Lower lobe of right lung (tissue), 2 donors: ENCODE measurements at regions not wholly inside any gene's neighbourhood (a gene's known extent, or its start where the extent isn't known, plus 50 kb on each side); places are given as distances from the start of the nearest gene placed in this dataset.

ENCODE experiments used
- ATAC-seq, 2 donors: fragments of 200-7000 bp; cut with Tn5 transposase; one replicate each; pipeline ENCODE4 v1.9.1; 2020 to 2022; ENCODE audit warnings: mild to moderate bottlenecking in 2 of 2, moderate library complexity in 2 of 2
- DNase-seq: peaks from one replicate; pipeline ENCODE4 v3.0.0-alpha.2; 2020
- H3K27ac ChIP-seq: fragments of 200-600 bp; one replicate; pipeline ENCODE4 v1.8.0; 2022
- H3K27me3 ChIP-seq: fragments of 200-600 bp; one replicate; pipeline ENCODE4 v1.8.0; 2022; ENCODE audit warnings: low read depth
- H3K36me3 ChIP-seq: fragments of 200-600 bp; one replicate; pipeline ENCODE4 v1.8.0; 2022; ENCODE audit warnings: mild to moderate bottlenecking
- H3K4me1 ChIP-seq: fragments of 200-600 bp; one replicate; pipeline ENCODE4 v1.8.0; 2022
- H3K4me3 ChIP-seq: fragments of 200-600 bp; one replicate; pipeline ENCODE4 v1.8.0; 2022; ENCODE audit warnings: mild to moderate bottlenecking
- H3K9me3 ChIP-seq: fragments of 200-600 bp; one replicate; pipeline ENCODE4 v1.8.0; 2022
- intact Hi-C: fragments of 100-400 bp; cut with DNase I; formaldehyde crosslinking; loops from one replicate; pipeline ENCODE4 v1.11.0; 2022
- TF ChIP-seq, protein P1 (sequence below): fragments of 200-600 bp; IDR thresholded peaks from one replicate; pipeline ENCODE4 v1.8.0; 2022; ENCODE audit warnings: antibody characterized with exemption, mild to moderate bottlenecking
- donor health status: DM: no; HTN: yes; CAD: no; lungs with severe emphysema.

- no peak overlapping the region for H3K27ac ChIP-seq
- no peak for DNase-seq
- H3K9me3 ChIP-seq, result no peaks in the 10 kb centered on the region
- H3K4me3 ChIP-seq, result no peak overlapping the region
- intact Hi-C loops, result no loop called here
- no peaks in the 10 kb centered on the region for H3K27me3 ChIP-seq
- TF ChIP-seq, protein P1, sequence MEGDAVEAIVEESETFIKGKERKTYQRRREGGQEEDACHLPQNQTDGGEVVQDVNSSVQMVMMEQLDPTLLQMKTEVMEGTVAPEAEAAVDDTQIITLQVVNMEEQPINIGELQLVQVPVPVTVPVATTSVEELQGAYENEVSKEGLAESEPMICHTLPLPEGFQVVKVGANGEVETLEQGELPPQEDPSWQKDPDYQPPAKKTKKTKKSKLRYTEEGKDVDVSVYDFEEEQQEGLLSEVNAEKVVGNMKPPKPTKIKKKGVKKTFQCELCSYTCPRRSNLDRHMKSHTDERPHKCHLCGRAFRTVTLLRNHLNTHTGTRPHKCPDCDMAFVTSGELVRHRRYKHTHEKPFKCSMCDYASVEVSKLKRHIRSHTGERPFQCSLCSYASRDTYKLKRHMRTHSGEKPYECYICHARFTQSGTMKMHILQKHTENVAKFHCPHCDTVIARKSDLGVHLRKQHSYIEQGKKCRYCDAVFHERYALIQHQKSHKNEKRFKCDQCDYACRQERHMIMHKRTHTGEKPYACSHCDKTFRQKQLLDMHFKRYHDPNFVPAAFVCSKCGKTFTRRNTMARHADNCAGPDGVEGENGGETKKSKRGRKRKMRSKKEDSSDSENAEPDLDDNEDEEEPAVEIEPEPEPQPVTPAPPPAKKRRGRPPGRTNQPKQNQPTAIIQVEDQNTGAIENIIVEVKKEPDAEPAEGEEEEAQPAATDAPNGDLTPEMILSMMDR, result no peak
- H3K4me1 ChIP-seq, result no peaks in the 10 kb centered on the region
- no peaks in the 10 kb centered on the region for H3K36me3 ChIP-seq
- ATAC-seq, result no peak
These were observed 449.7 kb downstream of the PCDH7 start for GRCh38 chr4:31169846-31170245.

DNA sequence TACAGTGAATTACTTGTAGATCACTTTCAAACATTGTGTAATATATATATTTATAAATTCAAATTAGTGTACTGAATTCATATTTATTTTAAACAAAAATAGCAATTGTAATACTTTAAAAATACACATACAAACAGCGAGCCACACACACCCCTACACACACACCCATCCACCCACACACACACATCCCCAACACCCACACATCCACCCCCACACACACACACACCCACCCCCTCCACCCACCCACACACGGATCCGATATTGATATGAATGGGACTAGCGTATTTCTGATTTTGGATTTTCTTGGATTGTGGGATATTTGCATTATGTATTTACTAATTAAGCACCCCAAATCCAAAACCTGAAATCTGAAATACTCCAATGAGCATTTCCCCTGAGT lies 451.2 kb downstream of the PCDH7 start:
- Histone ChIP-seq H3K27ac (no peak overlapping the region), H3K9me3 (no peaks in the 10 kb centered on the region), H3K4me3 (no peak overlapping the region), H3K27me3 (no peaks in the 10 kb centered on the region), H3K4me1 (no peaks in the 10 kb centered on the region), H3K36me3 (no peaks in the 10 kb centered on the region)
- no peak for DNase-seq
- intact Hi-C loops, result no loop called here
- no peak for ATAC-seq
- TF ChIP-seq, protein P1, result no peak

- H3K4me3 ChIP-seq, result no peak overlapping the region
- no peaks in the 10 kb centered on the region for H3K27me3 ChIP-seq
- DNase-seq (no peak), ATAC-seq (no peak)
- H3K36me3 ChIP-seq, result no peaks in the 10 kb centered on the region
- no peaks in the 10 kb centered on the region for H3K4me1 ChIP-seq
- intact Hi-C loops, result no loop called here
- no peaks in the 10 kb centered on the region for H3K9me3 ChIP-seq
- TF ChIP-seq, protein P1, result no peak
- H3K27ac ChIP-seq, result no peak overlapping the region
These were observed 455.2 kb downstream of the PCDH7 start for GRCh38 chr4:31175242-31175910.

DNA sequence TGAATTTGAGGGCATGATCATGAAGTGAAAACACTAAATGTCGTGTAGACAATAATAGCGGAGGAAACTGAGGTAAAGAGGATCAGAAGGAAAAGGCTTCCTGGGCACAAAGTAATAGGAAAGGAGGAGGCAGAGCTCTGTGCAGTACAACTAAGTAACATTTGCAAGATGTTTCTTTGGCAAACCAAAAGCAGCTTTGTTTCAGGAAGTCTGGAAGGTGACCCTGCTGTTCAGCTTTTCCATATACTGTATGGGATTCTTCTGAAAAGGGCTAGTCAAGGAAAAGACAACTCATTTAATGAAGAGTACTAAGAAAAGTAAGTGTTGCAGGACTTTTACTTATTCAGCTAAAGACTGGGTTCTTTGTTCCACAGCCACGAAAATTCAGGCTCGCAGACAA lies 463.1 kb downstream of the PCDH7 start:
- Histone ChIP-seq H3K27me3 (no peaks in the 10 kb centered on the region), H3K9me3 (peaks cover 4% of the 10 kb centered on the region), H3K4me3 (no peak overlapping the region), H3K36me3 (no peaks in the 10 kb centered on the region), H3K4me1 (no peaks in the 10 kb centered on the region), H3K27ac (no peak overlapping the region)
- ATAC-seq (no peak), DNase-seq (no peak)
- TF ChIP-seq, protein P1, result no peak
- intact Hi-C loops, result no loop called here

GRCh38 chr4:31185014-31185585 lies 464.9 kb downstream of the PCDH7 start:
- Histone ChIP-seq H3K36me3 (no peaks in the 10 kb centered on the region), H3K9me3 (peaks cover 4% of the 10 kb centered on the region), H3K27me3 (no peaks in the 10 kb centered on the region), H3K4me1 (no peaks in the 10 kb centered on the region), H3K4me3 (no peak overlapping the region), H3K27ac (no peak overlapping the region)
- no peak for DNase-seq
- TF ChIP-seq, protein P1, result no peak
- ATAC-seq, result no peak
- intact Hi-C loops, result no loop called here
